ENCODE measurements at regions not wholly inside any gene's neighbourhood (a gene's known extent, or its start where the extent isn't known, plus 50 kb on each side); places are given as distances from the start of the nearest gene placed in this dataset.
"Not testable (repeated sequence)": the region's sequence is repeated elsewhere in the genome, so short reads cannot be mapped to it uniquely, and the experiment has no call there.

DNA sequence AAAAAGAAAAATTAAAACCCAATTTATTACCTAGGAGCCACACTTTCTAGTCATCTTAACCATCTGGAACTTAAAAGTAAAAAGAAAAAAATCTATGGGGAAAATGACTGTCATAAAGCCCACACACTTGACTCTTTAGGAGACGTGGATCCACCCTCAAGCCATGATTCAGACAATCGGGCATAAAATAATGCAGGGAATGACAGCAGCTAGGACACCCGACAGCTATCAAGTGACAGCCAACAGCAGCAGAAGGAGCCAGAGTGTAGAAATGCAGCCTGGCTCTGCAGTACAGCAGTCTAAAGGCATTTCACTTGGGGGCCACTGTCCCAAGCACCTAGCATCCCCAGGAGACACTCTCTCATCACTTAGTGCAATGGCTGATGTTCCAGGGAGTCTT, 226.9 kb downstream of the CAAP1 start:
- POLR2A ChIA-PET: no interaction called here
- TF ChIP-seq, protein P1, sequence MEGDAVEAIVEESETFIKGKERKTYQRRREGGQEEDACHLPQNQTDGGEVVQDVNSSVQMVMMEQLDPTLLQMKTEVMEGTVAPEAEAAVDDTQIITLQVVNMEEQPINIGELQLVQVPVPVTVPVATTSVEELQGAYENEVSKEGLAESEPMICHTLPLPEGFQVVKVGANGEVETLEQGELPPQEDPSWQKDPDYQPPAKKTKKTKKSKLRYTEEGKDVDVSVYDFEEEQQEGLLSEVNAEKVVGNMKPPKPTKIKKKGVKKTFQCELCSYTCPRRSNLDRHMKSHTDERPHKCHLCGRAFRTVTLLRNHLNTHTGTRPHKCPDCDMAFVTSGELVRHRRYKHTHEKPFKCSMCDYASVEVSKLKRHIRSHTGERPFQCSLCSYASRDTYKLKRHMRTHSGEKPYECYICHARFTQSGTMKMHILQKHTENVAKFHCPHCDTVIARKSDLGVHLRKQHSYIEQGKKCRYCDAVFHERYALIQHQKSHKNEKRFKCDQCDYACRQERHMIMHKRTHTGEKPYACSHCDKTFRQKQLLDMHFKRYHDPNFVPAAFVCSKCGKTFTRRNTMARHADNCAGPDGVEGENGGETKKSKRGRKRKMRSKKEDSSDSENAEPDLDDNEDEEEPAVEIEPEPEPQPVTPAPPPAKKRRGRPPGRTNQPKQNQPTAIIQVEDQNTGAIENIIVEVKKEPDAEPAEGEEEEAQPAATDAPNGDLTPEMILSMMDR (IDR thresholded peaks at IDR 0.05): no peak
- Histone ChIP-seq H3K4me1 (ENCODE audit: control insufficient read depth, insufficient read depth, low read length) (no peaks in the 10 kb centered on the region), H3K36me3 (ENCODE audit: control insufficient read depth, insufficient read depth, low read length) (no peaks in the 10 kb centered on the region), H3K27ac (ENCODE audit: low read length) (no peak overlapping the region), H3K27me3 (ENCODE audit: control insufficient read depth, insufficient read depth, low read length) (no peaks in the 10 kb centered on the region), H3K9me3 (ENCODE audit: control insufficient read depth, insufficient read depth, low read depth, low read length) (no peaks in the 10 kb centered on the region), H3K4me3 (ENCODE audit: low read depth in 2 of 2, low read length in 2 of 2) (no peak overlapping the region)
- CTCF ChIA-PET: no interaction called here
- in situ Hi-C loops (cut with HindIII; ENCODE audit: low pct_unique_long_range_greater_than_20kb, low sequenced_read_pairs) (no loop called here), intact Hi-C loops (cut with micrococcal nuclease; ENCODE audit: unreplicated experiment) (no loop called here)
- no TSS peak for BruUV-seq (replicated peaks)
- ATAC-seq (no peak), DNase-seq (ENCODE audit: low read depth, low spot score) (no peak)

DNA sequence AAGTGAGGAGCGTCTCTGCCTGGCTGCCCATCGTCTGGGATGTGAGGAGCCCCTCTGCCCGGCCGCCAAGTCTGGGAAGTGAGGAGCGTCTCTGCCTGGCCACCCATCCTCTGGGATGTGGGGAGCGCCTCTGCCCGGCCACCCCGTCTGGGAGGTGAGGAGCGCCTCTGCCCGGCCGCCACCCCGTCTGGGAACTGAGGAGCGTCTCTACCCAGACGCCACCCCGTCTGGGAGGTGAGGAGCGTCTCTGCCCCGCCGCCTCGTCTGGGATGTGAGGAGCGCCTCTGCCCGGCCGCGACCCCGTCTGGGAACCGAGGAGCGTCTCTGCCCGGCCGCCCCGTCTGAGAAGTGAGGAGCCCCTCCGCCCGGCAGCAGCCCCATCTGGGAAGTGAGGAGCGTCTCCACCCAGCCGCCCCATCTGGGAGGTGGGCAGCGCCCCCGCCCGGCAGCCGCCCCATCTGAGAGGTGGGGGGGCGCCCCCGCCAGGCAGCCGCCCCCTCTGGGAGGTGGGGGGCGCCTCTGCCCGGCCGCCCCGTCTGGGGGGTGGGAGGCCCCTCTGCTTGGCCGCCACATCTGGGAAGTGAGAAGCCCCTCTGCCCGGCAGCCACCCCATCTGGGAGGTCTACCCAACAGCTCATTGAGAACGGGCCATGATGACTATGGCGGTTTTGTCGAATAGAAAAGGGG, 228.4 kb downstream of the CAAP1 start:
- intact Hi-C loops (cut with micrococcal nuclease; ENCODE audit: unreplicated experiment); H3K9me3 ChIP-seq (ENCODE audit: control insufficient read depth, insufficient read depth, low read depth, low read length); BruUV-seq (replicated peaks); POLR2A ChIA-PET; CTCF ChIA-PET; H3K4me3 ChIP-seq (ENCODE audit: low read depth in 2 of 2, low read length in 2 of 2); H3K36me3 ChIP-seq (ENCODE audit: control insufficient read depth, insufficient read depth, low read length); in situ Hi-C loops (cut with HindIII; ENCODE audit: low pct_unique_long_range_greater_than_20kb, low sequenced_read_pairs); H3K27ac ChIP-seq (ENCODE audit: low read length); H3K4me1 ChIP-seq (ENCODE audit: control insufficient read depth, insufficient read depth, low read length); H3K27me3 ChIP-seq (ENCODE audit: control insufficient read depth, insufficient read depth, low read length); ATAC-seq; DNase-seq (ENCODE audit: low read depth, low spot score): not testable (repeated sequence)

DNA sequence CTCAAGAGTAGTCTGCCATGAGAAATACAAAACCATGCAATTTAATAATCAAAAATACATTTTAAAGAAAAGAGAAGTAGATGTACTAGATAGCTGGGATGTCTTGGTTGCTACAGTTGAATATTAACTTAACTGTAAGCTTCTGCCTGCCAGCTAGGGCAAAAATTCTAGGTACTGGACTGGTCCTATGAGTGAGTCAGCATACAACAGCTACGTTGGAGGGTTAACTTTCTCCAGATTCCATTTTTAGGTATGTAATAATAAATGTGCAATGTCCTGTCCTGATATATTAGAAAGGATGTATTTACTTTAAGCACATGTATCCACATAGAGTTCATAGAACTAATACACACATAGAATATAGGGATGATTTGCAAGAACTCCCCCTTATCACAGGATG, 230.1 kb downstream of the CAAP1 start:
- Histone ChIP-seq H3K27me3 (ENCODE audit: control insufficient read depth, insufficient read depth, low read length) (no peaks in the 10 kb centered on the region), H3K4me1 (ENCODE audit: control insufficient read depth, insufficient read depth, low read length) (no peaks in the 10 kb centered on the region), H3K27ac (ENCODE audit: low read length) (no peak overlapping the region), H3K9me3 (ENCODE audit: control insufficient read depth, insufficient read depth, low read depth, low read length) (no peaks in the 10 kb centered on the region), H3K36me3 (ENCODE audit: control insufficient read depth, insufficient read depth, low read length) (no peaks in the 10 kb centered on the region), H3K4me3 (ENCODE audit: low read depth in 2 of 2, low read length in 2 of 2) (no peak overlapping the region)
- intact Hi-C loops (cut with micrococcal nuclease; ENCODE audit: unreplicated experiment) (no loop called here), in situ Hi-C loops (cut with HindIII; ENCODE audit: low pct_unique_long_range_greater_than_20kb, low sequenced_read_pairs) (no loop called here)
- ChIA-PET CTCF (no interaction called here), POLR2A (no interaction called here)
- DNase-seq (ENCODE audit: low read depth, low spot score): no peak
- no TSS peak for BruUV-seq (replicated peaks)
- no peak for TF ChIP-seq SIN3A (IDR thresholded peaks at IDR 0.05; ENCODE audit: borderline replicate concordance, insufficient read depth, low read depth, low read length)
- TF ChIP-seq POLR2AphosphoS5 (IDR thresholded peaks at IDR 0.05; ENCODE audit: low read depth, low read length): no peak
- no peak for TF ChIP-seq TCF7L2 (IDR thresholded peaks at IDR 0.05; ENCODE audit: low read depth, low read length)
- TF ChIP-seq, protein P2, sequence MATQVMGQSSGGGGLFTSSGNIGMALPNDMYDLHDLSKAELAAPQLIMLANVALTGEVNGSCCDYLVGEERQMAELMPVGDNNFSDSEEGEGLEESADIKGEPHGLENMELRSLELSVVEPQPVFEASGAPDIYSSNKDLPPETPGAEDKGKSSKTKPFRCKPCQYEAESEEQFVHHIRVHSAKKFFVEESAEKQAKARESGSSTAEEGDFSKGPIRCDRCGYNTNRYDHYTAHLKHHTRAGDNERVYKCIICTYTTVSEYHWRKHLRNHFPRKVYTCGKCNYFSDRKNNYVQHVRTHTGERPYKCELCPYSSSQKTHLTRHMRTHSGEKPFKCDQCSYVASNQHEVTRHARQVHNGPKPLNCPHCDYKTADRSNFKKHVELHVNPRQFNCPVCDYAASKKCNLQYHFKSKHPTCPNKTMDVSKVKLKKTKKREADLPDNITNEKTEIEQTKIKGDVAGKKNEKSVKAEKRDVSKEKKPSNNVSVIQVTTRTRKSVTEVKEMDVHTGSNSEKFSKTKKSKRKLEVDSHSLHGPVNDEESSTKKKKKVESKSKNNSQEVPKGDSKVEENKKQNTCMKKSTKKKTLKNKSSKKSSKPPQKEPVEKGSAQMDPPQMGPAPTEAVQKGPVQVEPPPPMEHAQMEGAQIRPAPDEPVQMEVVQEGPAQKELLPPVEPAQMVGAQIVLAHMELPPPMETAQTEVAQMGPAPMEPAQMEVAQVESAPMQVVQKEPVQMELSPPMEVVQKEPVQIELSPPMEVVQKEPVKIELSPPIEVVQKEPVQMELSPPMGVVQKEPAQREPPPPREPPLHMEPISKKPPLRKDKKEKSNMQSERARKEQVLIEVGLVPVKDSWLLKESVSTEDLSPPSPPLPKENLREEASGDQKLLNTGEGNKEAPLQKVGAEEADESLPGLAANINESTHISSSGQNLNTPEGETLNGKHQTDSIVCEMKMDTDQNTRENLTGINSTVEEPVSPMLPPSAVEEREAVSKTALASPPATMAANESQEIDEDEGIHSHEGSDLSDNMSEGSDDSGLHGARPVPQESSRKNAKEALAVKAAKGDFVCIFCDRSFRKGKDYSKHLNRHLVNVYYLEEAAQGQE (IDR thresholded peaks at IDR 0.05; ENCODE audit: insufficient read depth in 1 of 2, low read depth in 2 of 2, low read length in 1 of 2): no peak
- TF ChIP-seq, protein P1 (IDR thresholded peaks at IDR 0.05): no peak
- no peak for ATAC-seq
